Mucosa of rectum (tissue), 2 donors: ENCODE measurements at regions not wholly inside any gene's neighbourhood (a gene's known extent, or its start where the extent isn't known, plus 50 kb on each side); places are given as distances from the start of the nearest gene placed in this dataset.
"Not testable (repeated sequence)": the region's sequence is repeated elsewhere in the genome, so short reads cannot be mapped to it uniquely, and the experiment has no call there.

ENCODE experiments used
- H3K27ac ChIP-seq, 2 donors: one replicate each; pipeline ENCODE4 v1.7.0; 2013; ENCODE audit warnings: inconsistent platforms in 2 of 2, low read depth in 2 of 2, low read length in 2 of 2
- H3K27me3 ChIP-seq, 2 donors: one replicate each; pipeline ENCODE4 v1.7.0; 2013; ENCODE audit warnings: low read length in 2 of 2; ENCODE audit not compliant: control insufficient read depth in 2 of 2, insufficient read depth in 2 of 2
- H3K36me3 ChIP-seq, 2 donors: one replicate each; pipeline ENCODE4 v1.7.0; 2013; ENCODE audit warnings: low read length in 2 of 2; ENCODE audit not compliant: control insufficient read depth in 2 of 2, insufficient read depth in 2 of 2
- H3K4me1 ChIP-seq, 2 donors: one replicate each; pipeline ENCODE4 v1.7.0; 2013; ENCODE audit warnings: low read length in 2 of 2, mild to moderate bottlenecking in 1 of 2; ENCODE audit not compliant: control insufficient read depth in 2 of 2, insufficient read depth in 2 of 2
- H3K4me3 ChIP-seq, 2 donors: one replicate each; pipeline ENCODE4 v1.7.0; 2013; ENCODE audit warnings: low read length in 2 of 2
- H3K9ac ChIP-seq, 2 donors: one replicate each; pipeline ENCODE4 v1.7.0; 2013; ENCODE audit warnings: low read length in 2 of 2, low read depth in 1 of 2, mild to moderate bottlenecking in 1 of 2
- H3K9me3 ChIP-seq, 2 donors: one replicate each; pipeline ENCODE4 v1.7.0; 2013; ENCODE audit warnings: low read length in 2 of 2; ENCODE audit not compliant: control insufficient read depth in 2 of 2
- donor health status: healthy.
- donor health status: Normal muscosa, but diverticular disease.

DNA sequence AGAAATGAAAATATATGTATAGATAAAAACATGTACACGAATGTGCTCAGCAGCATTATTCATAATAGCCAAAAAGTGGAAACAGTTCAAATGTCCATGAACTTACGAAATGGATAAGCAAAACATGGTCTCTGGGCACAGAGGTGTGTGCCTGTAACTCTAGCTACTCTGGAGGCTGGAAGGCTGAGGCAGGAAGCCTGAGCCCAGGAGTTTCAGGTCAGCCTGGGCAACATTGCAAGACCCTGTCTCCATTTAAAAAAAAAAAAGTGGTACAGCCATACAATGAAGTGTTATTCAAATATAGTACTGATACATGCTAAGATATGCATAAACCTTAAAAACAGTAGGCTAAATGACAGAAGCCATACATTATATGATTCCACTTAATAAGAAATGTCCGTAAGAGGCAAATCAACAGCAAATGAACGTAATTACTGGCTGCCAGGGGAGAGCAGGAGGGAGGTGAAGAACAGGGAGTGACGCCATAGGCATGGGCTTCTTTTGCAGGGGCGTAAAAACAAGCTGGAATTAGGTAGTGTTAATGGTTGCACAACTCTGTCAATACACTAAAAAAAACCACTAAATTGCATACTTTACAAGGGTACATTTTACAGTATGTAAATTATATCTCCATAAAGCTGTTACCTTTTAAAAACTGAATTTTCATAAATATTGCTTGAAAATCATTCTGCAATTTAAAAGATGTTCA, 87.2 kb upstream of the PLEKHM1 start:
- Histone ChIP-seq H3K27ac (no peak overlapping the region), H3K9me3 (no peaks in the 10 kb centered on the region), H3K27me3 (no peaks in the 10 kb centered on the region), H3K4me3 (no peak overlapping the region), H3K36me3 (peaks cover 0 to 11% of the 10 kb centered on the region in 2 donors), H3K4me1 (peaks cover 11 to 23% of the 10 kb centered on the region in 2 donors), H3K9ac (no peak overlapping the region)

DNA sequence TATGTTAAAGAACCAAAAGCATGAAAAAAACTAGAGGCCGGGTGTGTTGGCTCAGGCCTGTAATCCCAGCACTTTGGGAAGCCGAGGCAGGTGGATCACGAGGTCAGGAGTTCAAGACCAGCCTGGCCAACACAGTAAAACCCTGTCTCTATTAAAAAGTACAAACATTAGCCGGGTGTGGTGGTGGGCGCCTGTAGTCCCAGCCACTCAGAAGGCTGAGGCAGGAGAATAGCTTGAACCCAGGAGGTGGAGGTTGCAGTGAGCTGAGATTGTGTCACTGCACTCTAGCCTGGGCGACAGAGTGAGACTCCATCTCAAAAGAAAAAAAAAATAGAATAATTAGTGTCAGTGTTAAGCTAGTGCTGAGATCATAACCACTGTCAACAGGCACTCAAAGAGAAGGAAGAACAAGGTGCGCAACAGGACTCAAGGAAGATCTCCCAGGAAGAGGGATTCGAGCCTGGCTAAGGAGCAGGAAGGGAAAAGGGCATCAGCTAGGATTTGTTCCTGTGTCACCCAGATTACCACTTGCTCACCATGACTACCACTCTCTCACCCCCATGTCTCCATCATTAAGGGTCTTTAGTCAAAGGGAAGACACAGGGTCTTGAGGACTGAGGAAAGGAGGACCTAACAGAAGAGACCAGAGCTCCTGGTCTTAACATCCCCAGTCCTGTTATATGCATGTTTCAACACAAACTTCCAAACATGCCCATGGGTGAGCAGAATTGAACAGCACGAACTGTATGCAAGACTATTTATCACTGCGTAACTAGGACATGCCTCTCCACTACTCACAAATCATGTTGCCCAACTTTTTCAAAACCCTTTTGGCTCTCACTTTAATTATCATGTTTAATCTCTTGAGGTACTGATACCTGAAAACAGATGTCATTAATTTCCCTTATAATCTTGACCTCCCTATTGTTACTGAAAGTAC, 88.3 kb upstream of the PLEKHM1 start:
- no peak overlapping the region for H3K27ac ChIP-seq
- peaks cover 0 to 7% of the 10 kb centered on the region in 2 donors for H3K36me3 ChIP-seq
- H3K9me3 ChIP-seq: no peaks in the 10 kb centered on the region
- no peak overlapping the region for H3K9ac ChIP-seq
- no peak overlapping the region for H3K4me3 ChIP-seq
- no peaks in the 10 kb centered on the region for H3K27me3 ChIP-seq
- peaks cover 16 to 34% of the 10 kb centered on the region in 2 donors for H3K4me1 ChIP-seq

DNA sequence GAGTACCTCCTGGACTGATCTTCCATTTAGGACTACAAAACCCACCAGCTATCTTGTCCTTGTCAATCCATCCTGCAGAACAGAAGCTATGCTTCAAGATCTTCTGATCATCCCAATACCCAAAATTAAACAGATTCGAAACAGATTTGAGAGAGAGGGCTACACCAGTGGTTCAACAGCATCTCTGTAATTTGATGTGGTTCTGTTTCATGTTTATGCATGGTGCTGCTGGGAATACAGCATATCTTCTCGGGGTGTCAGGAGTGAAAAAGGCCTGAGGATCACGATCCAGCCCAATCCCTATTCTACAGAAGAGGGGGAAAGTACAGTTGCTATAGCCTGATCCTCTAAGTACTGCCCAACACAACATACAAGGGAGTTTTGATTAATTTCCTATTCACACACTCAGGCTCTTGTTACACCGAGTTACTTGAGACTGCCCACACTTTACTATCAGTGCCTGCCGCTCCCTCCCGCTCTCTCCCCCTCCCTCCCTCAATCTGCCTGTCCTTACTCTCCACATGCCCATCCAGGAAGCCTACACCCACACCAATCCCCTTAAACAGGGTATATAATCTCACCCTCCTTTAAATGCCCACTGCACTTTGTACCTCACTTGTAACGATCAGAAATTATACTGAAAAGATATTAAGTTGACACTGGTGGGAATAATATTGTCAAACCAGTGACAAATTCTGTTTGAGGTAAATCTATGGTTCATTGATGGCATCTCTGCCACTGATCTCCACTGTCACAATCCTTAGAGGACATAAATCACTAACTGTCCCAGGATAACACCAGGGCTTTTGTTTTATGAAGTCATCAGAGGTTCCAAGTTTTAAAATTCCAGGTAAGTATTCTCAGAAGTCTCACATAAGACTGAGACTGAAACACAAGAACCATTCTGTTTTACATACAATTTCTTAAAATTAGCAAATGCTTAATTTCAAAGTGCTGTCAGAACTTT, 89.3 kb upstream of the PLEKHM1 start:
- Histone ChIP-seq H3K27me3 (no peaks in the 10 kb centered on the region), H3K4me3 (no peak overlapping the region), H3K4me1 (peaks cover 21 to 40% of the 10 kb centered on the region in 2 donors), H3K9ac (peak overlapping the region in 1 of 2 donors; percentile 4), H3K27ac (no peak overlapping the region), H3K9me3 (no peaks in the 10 kb centered on the region), H3K36me3 (peaks cover 0 to 7% of the 10 kb centered on the region in 2 donors)

DNA sequence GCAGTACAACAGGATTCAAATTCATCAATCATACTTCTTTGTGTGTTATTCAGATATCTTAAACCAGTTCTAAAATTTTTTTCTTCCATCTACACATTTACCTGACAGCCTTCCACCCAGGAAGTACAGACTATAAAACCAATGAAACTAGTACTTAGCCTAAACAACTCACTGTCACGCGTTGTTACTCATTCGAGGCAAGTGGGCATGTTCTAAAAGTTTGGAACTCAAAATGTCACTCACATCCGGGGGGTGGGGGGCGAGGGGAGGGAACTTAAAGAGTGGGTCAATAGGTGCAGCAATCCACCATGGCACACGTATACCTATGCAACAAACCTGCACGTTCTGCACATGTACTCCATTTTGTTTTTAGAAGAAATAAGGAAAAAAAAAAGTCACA, 90.4 kb upstream of the PLEKHM1 start:
- no peaks in the 10 kb centered on the region for H3K9me3 ChIP-seq
- no peak overlapping the region for H3K9ac ChIP-seq
- H3K4me3 ChIP-seq: no peak overlapping the region
- H3K27me3 ChIP-seq: no peaks in the 10 kb centered on the region
- peaks cover 23 to 40% of the 10 kb centered on the region in 2 donors for H3K4me1 ChIP-seq
- no peak overlapping the region for H3K27ac ChIP-seq
- peaks cover 0 to 4% of the 10 kb centered on the region in 2 donors for H3K36me3 ChIP-seq

DNA sequence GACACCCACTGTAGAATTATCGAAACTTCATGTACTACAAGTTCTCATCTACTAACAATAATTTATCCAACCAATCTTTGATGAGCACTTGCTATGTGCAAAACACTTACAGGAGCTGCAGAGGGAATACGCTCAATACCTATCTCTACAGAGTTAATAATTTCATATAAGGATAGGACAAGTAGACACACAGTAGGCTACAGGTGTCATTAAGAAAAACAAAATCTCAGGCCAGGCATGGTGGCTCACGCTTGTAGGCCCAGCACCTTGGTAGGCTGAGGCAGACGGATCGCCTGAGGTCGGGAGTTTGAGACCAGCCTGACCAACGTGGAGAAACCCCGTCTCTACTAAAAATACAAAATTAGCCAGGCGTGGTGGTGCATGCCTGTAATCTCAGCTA, 91.3 kb upstream of the PLEKHM1 start:
- Histone ChIP-seq H3K36me3 (peaks cover 0 to 4% of the 10 kb centered on the region in 2 donors), H3K9ac (no peak overlapping the region), H3K9me3 (no peaks in the 10 kb centered on the region), H3K4me3 (no peak overlapping the region), H3K27ac (no peak overlapping the region), H3K27me3 (no peaks in the 10 kb centered on the region), H3K4me1 (peaks cover 23 to 36% of the 10 kb centered on the region in 2 donors)

DNA sequence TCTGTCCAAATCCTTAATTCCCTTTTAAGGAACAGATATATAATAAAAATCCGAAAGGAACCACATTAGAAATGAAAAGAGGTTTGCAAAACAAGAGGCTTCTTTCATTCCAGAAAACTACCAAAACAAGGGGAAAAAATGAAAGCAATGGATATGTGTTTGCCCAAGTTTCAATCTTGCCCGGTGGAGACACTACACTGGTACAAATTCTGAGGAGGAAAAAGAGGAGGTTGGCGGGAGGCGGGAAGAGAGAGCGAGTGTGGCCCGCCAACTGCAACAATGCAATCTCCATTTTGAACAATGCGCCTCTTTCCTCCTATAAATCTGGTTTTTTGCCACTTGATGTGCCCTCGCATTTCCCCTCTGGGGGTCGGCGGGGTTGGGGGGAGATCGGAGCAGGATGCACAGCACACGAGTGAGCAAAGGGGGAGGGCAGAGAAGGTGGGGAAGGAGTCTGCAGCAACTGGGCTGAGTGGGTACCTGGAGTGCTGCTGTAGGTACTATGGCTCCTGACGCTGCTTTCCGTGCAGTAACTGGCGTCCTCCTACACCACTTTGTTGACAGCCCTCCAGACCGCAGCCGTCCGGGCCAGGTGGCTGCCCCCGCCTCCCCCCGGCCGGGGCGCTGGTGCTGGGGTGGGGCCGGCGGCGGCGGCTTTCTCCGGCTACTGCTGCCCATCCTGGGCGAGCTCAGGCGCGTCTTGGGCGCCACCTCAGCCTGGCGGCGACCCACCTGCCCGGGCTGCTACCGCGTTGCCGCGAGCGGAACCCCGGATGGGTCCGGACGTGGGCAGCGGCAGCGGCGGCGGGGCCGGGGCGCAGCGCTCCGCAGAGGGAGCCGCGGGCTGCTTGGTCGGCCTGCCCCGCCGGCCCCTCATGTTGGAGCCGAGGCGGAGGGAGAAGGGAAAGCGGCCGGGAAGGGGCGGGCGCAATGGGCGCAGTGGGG, 93.8 kb upstream of the PLEKHM1 start:
- H3K9ac ChIP-seq: peak overlapping the region; percentile 72 to 100
- H3K4me1 ChIP-seq: peaks cover 18 to 28% of the 10 kb centered on the region in 2 donors

DNA sequence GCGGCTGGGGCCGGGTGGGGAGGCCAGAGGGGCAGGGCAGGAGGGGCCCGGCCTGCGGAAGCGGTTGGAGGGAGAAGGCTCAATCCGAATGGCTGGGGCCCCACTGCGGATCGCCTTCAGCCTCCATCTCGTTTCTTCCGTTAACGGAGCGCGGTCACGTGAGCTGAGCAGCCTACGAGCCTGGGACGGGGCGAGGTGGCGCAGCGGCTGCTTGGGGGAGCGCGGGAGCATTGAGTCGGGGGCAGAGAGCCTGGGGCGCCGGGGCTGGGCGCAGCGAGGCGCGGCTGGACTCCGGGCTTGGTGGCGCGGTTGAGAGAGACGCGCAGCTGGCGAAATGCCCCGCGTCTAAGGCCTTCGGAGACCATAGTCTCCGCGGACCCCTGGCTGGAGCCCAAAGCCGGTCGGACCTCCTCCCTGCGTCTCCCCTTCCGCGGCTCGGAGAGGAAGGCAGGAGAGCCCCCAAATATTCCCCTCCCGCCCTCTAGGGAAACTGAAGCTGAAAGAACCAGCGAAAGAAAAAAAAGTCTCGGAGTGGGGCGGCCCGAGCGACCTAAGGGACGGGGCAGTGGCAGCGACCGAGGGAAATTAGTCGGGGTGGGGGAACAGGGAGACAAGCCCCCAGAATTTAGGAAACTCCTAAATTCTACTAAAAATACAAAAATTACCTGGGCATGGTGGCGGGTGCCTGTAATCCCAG, 94.7 kb upstream of the PLEKHM1 start:
- H3K27me3 ChIP-seq, H3K9me3 ChIP-seq, H3K36me3 ChIP-seq: not testable (repeated sequence)
- H3K27ac ChIP-seq: peak overlapping the region; percentile 86 to 99
- H3K9ac ChIP-seq: peak overlapping the region; percentile 56 to 72
- H3K4me1 ChIP-seq: peaks cover 12 to 20% of the 10 kb centered on the region in 2 donors
- H3K4me3 ChIP-seq: peak overlapping the region; percentile 90 to 100

More for the DNA sequence above, 93.8 kb upstream of the PLEKHM1 start:
- Histone ChIP-seq H3K27ac (peak overlapping the region; percentile 86 to 99), H3K9me3 (no peaks in the 10 kb centered on the region), H3K36me3 (peaks cover 0 to 4% of the 10 kb centered on the region in 2 donors), H3K4me3 (peak overlapping the region; percentile 90 to 100), H3K27me3 (no peaks in the 10 kb centered on the region)

DNA sequence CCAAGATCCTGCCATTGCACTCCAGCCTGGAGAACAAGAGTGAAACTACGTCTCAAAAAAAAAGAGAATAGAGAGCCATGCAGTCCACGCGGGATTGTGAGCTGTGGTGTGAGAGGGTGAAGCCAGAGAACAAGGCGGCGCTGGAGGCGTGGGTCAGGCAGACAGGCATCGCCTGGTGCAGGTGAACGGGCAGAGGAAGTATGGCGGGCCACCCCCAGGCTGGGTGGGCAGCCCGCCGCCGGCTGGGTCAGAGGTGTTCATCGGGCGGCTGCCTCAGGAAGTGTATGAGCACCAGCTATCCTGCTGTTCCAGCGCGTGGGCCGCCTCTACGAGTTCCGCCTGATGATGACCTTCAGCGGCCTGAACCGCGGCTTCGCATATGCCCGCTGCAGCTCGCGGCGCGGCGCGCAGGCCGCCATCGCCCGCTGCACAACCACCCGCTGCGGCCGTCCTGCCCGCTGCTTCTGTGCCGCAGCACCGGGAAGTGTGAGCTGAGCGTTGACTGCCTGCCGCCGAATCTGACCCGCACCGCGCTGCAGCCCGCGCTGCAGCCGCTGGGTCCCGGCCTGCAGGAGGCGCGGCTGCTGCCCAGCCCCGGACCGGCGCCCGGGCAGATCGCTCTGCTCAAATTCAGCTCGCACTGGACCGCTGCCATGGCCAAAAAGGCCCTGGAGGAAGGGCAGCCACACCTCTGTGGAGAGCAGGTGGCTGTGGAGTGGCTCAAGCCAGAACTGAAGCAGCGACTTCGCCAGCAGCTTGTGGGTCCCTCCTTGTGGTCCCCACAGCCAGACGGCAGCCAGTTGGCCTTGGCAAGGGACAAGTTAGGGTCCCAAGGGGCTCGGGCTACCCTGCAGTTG, 95.5 kb upstream of the PLEKHM1 start:
- not testable (repeated sequence) for H3K27me3 ChIP-seq, H3K27ac ChIP-seq, H3K9me3 ChIP-seq, H3K36me3 ChIP-seq, H3K9ac ChIP-seq
- Histone ChIP-seq H3K4me1 (peaks cover 12 to 18% of the 10 kb centered on the region in 2 donors), H3K4me3 (peak overlapping the region; percentile 60 to 100)
